K562 (cell line): ENCODE measurements at regions not wholly inside any gene's neighbourhood (a gene's known extent, or its start where the extent isn't known, plus 50 kb on each side); places are given as distances from the start of the nearest gene placed in this dataset.

Source experiments
- CREM ChIP-seq: IDR thresholded peaks from 2 replicates; pipeline ENCODE4 v1.6.1; 2014; ENCODE audit warnings: antibody characterized with exemption, low read depth
- E2F3 ChIP-seq: fragments of 250-450 bp; sonication (Bioruptor Pico); IDR thresholded peaks from 2 replicates; pipeline ENCODE4 v1.4.0; 2020; ENCODE audit warnings: mild to moderate bottlenecking
- EGR1 ChIP-seq: fragments of 450-650 bp; conservative IDR thresholded peaks from 2 replicates; pipeline ENCODE4 v1.6.1; 2017; ENCODE audit warnings: mild to moderate bottlenecking
- ELF1 ChIP-seq: fragments of 200-800 bp; sonication (Bioruptor generic); IDR thresholded peaks from 2 replicates; pipeline ENCODE4 v1.6.1; 2016; ENCODE audit warnings: missing genetic modification characterization, missing compliant biosample characterization
- ETS2 ChIP-seq: IDR thresholded peaks from 2 replicates; pipeline ENCODE4 v1.6.1; 2016; ENCODE audit warnings: borderline replicate concordance, missing genetic modification characterization, mild to moderate bottlenecking, moderate library complexity, missing compliant biosample characterization; ENCODE audit not compliant: poor library complexity, severe bottlenecking
- JUN ChIP-seq, 2 experiments: sonication (generic) in 1 of 2; formaldehyde crosslinking in 1 of 2; IDR thresholded peaks; 2 replicates each; pipeline versions ENCODE4 v1.6.1 to v1.8.0; 2012 to 2022; ENCODE audit warnings: borderline replicate concordance in 2 of 2, mild to moderate bottlenecking in 2 of 2, improper control_type of control experiment in 1 of 2, low read depth in 1 of 2, low read length in 1 of 2, missing genetic modification reagents in 1 of 2
- NR3C1 ChIP-seq: sonication (generic); formaldehyde crosslinking; IDR thresholded peaks from 2 replicates; pipeline ENCODE4 v1.8.1; 2022; ENCODE audit warnings: missing genetic modification reagents
- NUFIP1 ChIP-seq: fragments of 450-650 bp; IDR thresholded peaks from 2 replicates; pipeline ENCODE4 v1.6.1; 2018; ENCODE audit not compliant: partially characterized antibody
- TAF1 ChIP-seq: IDR thresholded peaks from 2 replicates; pipeline ENCODE4 v1.6.1; 2011; ENCODE audit warnings: mild to moderate bottlenecking, low read length, moderate library complexity; ENCODE audit not compliant: insufficient read depth, control insufficient read depth, severe bottlenecking; ENCODE audit errors: extremely low read depth
- ZNF324 ChIP-seq: fragments of 250-450 bp; sonication (Bioruptor Pico); IDR thresholded peaks from 2 replicates; pipeline ENCODE4 v1.4.0; 2020; ENCODE audit warnings: mild to moderate bottlenecking
- ZNF584 ChIP-seq: fragments of 200-800 bp; sonication (Bioruptor generic); IDR thresholded peaks from 2 replicates; pipeline ENCODE4 v1.6.1; 2016; ENCODE audit warnings: low read depth, mild to moderate bottlenecking, missing genetic modification characterization, missing compliant biosample characterization
- TF ChIP-seq, protein P1 (sequence below), 3 experiments: IDR thresholded peaks in 2 of 3; conservative IDR thresholded peaks in 1 of 3; 2 replicates each; pipeline ENCODE4 v1.5.1; 2011 to 2012; ENCODE audit warnings: low read length in 3 of 3, mild to moderate bottlenecking in 3 of 3, control low read depth in 2 of 3, improper control_type of control experiment in 1 of 3, inconsistent platforms in 1 of 3, low read depth in 1 of 3, mixed read lengths in 1 of 3, moderate library complexity in 1 of 3; ENCODE audit not compliant: insufficient read depth in 2 of 3
- TF ChIP-seq, protein P2 (sequence below): fragments of 250-450 bp; sonication (Bioruptor Pico); IDR thresholded peaks from 2 replicates; pipeline ENCODE4 v1.8.0; 2021; ENCODE audit warnings: borderline replicate concordance, mild to moderate bottlenecking, moderate library complexity; ENCODE audit not compliant: poor library complexity, severe bottlenecking
- TF ChIP-seq, protein P3 (sequence below): fragments of 450-650 bp; IDR thresholded peaks from 2 replicates; pipeline ENCODE4 v1.7.1; 2018; ENCODE audit warnings: mild to moderate bottlenecking, low read depth; ENCODE audit not compliant: partially characterized antibody

DNA sequence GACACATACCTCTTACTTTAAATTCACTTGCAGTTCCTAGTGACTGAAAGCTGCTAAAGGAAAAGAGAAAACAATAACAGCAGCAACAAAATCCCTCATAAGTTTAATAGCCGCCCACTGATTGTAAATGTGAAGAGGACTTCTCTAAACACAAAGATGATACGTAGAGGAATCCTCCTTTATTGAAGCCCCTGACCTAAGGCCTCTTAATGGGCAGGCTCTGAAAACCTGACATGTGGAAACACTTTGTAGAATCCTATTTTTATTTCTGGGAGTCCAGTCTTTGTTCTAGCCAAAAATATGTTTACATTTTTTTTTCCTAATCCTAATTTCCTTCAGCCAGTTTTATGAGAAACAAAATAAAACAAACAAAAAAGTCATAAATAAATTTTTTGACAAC is 1277.7 kb upstream of the CELF4 start:
- TF ChIP-seq NR3C1 (CRISPR knock-in tag), result no peak
- no peak for TF ChIP-seq CREM
- no peak for TF ChIP-seq ZNF324 (CRISPR knock-in tag)
- TF ChIP-seq E2F3 (CRISPR knock-in tag), result no peak
- no peak for TF ChIP-seq EGR1
- TF ChIP-seq ELF1, result no peak
- no peak for TF ChIP-seq JUN (IDR thresholded peaks at IDR 0.05; ENCODE audit: borderline replicate concordance, low read depth, low read length)
- no peak for TF ChIP-seq JUN (CRISPR knock-in tag; IDR thresholded peaks at IDR 0.05; ENCODE audit: borderline replicate concordance)
- TF ChIP-seq, protein P1, sequence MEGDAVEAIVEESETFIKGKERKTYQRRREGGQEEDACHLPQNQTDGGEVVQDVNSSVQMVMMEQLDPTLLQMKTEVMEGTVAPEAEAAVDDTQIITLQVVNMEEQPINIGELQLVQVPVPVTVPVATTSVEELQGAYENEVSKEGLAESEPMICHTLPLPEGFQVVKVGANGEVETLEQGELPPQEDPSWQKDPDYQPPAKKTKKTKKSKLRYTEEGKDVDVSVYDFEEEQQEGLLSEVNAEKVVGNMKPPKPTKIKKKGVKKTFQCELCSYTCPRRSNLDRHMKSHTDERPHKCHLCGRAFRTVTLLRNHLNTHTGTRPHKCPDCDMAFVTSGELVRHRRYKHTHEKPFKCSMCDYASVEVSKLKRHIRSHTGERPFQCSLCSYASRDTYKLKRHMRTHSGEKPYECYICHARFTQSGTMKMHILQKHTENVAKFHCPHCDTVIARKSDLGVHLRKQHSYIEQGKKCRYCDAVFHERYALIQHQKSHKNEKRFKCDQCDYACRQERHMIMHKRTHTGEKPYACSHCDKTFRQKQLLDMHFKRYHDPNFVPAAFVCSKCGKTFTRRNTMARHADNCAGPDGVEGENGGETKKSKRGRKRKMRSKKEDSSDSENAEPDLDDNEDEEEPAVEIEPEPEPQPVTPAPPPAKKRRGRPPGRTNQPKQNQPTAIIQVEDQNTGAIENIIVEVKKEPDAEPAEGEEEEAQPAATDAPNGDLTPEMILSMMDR (IDR thresholded peaks at IDR 0.05 in 2 of 3, conservative IDR thresholded peaks at IDR 0.05 in 1 of 3; ENCODE audit: insufficient read depth in 2 of 3, low read depth in 1 of 3, low read length in 3 of 3), result no peak
- TF ChIP-seq, protein P2, sequence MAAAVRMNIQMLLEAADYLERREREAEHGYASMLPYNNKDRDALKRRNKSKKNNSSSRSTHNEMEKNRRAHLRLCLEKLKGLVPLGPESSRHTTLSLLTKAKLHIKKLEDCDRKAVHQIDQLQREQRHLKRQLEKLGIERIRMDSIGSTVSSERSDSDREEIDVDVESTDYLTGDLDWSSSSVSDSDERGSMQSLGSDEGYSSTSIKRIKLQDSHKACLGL (CRISPR knock-in tag), result no peak
- no peak for TF ChIP-seq ZNF584
- no peak for TF ChIP-seq TAF1
- no peak for TF ChIP-seq ETS2 (tag)
- TF ChIP-seq, protein P3, sequence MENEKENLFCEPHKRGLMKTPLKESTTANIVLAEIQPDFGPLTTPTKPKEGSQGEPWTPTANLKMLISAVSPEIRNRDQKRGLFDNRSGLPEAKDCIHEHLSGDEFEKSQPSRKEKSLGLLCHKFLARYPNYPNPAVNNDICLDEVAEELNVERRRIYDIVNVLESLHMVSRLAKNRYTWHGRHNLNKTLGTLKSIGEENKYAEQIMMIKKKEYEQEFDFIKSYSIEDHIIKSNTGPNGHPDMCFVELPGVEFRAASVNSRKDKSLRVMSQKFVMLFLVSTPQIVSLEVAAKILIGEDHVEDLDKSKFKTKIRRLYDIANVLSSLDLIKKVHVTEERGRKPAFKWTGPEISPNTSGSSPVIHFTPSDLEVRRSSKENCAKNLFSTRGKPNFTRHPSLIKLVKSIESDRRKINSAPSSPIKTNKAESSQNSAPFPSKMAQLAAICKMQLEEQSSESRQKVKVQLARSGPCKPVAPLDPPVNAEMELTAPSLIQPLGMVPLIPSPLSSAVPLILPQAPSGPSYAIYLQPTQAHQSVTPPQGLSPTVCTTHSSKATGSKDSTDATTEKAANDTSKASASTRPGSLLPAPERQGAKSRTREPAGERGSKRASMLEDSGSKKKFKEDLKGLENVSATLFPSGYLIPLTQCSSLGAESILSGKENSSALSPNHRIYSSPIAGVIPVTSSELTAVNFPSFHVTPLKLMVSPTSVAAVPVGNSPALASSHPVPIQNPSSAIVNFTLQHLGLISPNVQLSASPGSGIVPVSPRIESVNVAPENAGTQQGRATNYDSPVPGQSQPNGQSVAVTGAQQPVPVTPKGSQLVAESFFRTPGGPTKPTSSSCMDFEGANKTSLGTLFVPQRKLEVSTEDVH, result no peak
- TF ChIP-seq NUFIP1, result no peak
